PC-9 (cell line): ENCODE measurements at regions not wholly inside any gene's neighbourhood (a gene's known extent, or its start where the extent isn't known, plus 50 kb on each side); places are given as distances from the start of the nearest gene placed in this dataset.

Source experiments
- CTCF ChIP-seq: fragments of 200-600 bp; sonication (generic); conservative IDR thresholded peaks from 2 replicates; pipeline ENCODE4 v1.6.1; 2017; ENCODE audit warnings: mixed run types, antibody characterized with exemption, mild to moderate bottlenecking, moderate library complexity
- EZH2 ChIP-seq: fragments of 200-600 bp; sonication (generic); IDR thresholded peaks from 2 replicates; pipeline ENCODE4 v1.8.0; 2017; ENCODE audit warnings: antibody characterized with exemption, low read depth

- no peak for TF ChIP-seq CTCF
- TF ChIP-seq EZH2 = no peak
Measured at GRCh38 chr18:22056950-22057349, 112.4 kb upstream of the GATA6 start.
